ENCODE measurements at regions not wholly inside any gene's neighbourhood (a gene's known extent, or its start where the extent isn't known, plus 50 kb on each side); places are given as distances from the start of the nearest gene placed in this dataset.

- no peak for TF ChIP-seq EZH2phosphoT487 (IDR thresholded peaks at IDR 0.05; ENCODE audit: borderline replicate concordance)
- TF ChIP-seq, protein P1, sequence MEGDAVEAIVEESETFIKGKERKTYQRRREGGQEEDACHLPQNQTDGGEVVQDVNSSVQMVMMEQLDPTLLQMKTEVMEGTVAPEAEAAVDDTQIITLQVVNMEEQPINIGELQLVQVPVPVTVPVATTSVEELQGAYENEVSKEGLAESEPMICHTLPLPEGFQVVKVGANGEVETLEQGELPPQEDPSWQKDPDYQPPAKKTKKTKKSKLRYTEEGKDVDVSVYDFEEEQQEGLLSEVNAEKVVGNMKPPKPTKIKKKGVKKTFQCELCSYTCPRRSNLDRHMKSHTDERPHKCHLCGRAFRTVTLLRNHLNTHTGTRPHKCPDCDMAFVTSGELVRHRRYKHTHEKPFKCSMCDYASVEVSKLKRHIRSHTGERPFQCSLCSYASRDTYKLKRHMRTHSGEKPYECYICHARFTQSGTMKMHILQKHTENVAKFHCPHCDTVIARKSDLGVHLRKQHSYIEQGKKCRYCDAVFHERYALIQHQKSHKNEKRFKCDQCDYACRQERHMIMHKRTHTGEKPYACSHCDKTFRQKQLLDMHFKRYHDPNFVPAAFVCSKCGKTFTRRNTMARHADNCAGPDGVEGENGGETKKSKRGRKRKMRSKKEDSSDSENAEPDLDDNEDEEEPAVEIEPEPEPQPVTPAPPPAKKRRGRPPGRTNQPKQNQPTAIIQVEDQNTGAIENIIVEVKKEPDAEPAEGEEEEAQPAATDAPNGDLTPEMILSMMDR (conservative IDR thresholded peaks at IDR 0.05; ENCODE audit: low read length): no peak
Observed at GRCh38 chr6:137362878-137363804, 131.1 kb downstream of the OLIG3 start.
